ENCODE measurements at regions not wholly inside any gene's neighbourhood (a gene's known extent, or its start where the extent isn't known, plus 50 kb on each side); places are given as distances from the start of the nearest gene placed in this dataset.

- no peak for DNase-seq (ENCODE audit: low read depth)
Observed at GRCh38 chr4:116872308-116872707, 213.1 kb downstream of the TRAM1L1 start.

- DNase-seq (ENCODE audit: low read depth): no peak
Observed at GRCh38 chr4:116870686-116871085, 214.7 kb downstream of the TRAM1L1 start.

GRCh38 chr4:116866106-116866505 lies 219.3 kb downstream of the TRAM1L1 start:
- no peak for DNase-seq (ENCODE audit: low read depth)

GRCh38 chr4:116862592-116862991 lies 222.8 kb downstream of the TRAM1L1 start:
- DNase-seq (ENCODE audit: low read depth): no peak

GRCh38 chr4:116860891-116861290 lies 224.5 kb downstream of the TRAM1L1 start:
- DNase-seq (ENCODE audit: low read depth): no peak

- no peak for DNase-seq (ENCODE audit: low read depth)
Observed at GRCh38 chr4:116849620-116850019, 235.8 kb downstream of the TRAM1L1 start.

GRCh38 chr4:116847616-116848015 lies 237.8 kb downstream of the TRAM1L1 start:
- DNase-seq (ENCODE audit: low read depth): no peak

GRCh38 chr4:116839826-116840225 lies 245.6 kb downstream of the TRAM1L1 start:
- DNase-seq (ENCODE audit: low read depth): no peak

DNA sequence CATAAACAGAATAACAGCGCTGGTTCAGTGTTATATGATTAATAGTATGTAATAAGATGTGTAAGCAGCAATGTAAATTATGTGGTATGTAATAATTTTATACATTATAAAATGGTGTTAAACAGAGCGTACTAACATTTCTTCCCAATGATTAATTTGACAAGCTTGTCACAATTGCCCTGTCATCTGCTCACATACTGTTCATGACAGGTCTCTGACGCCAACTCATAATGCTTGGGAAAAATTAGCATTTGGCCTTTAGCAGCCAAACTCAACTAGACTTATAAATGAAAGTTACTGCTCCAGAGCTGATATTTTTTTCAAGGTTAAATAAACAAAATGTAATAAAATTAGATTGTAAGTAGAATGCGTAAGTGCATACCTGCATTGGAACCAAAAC lies 246.8 kb downstream of the TRAM1L1 start:
- no peak for DNase-seq (ENCODE audit: low read depth)

DNA sequence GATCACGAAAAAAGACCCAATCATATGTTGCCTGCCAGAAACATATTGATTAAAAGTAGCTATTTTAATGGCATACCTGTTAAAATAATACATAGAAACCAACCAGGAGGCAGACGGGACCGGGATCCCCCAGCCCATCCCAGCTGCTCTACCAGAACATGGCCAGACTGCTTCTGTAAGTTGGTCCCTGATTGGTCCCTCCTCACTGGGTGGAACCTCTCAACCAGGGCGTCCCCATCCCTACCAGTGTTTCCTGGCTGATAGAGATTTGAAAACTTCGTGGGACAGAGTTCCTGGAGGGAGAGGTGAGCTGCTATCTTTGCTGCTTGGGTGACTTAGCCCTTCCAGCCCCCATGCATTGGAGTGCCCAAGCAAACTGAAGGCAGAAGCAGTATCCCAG lies 256.2 kb downstream of the TRAM1L1 start:
- no peak for DNase-seq (ENCODE audit: low read depth)

DNA sequence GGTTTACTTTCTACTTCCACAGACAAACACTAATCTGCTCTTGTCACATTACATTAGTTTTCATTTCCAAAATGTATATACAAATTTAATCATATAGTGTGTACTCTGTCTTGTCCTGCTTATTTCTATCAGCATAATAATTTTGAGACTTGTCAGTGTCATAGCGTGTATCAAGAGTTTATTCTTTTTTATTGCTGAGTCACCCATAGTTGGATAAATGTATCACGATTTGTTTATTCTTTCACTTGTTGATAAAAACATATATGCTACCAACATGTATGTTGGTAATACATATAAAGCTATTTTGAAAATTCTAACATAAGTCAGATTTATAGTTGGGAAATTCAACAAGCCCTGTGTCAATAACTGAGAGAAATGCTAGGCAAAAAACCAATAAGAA lies 261.2 kb downstream of the TRAM1L1 start:
- no peak for DNase-seq (ENCODE audit: low read depth)

DNA sequence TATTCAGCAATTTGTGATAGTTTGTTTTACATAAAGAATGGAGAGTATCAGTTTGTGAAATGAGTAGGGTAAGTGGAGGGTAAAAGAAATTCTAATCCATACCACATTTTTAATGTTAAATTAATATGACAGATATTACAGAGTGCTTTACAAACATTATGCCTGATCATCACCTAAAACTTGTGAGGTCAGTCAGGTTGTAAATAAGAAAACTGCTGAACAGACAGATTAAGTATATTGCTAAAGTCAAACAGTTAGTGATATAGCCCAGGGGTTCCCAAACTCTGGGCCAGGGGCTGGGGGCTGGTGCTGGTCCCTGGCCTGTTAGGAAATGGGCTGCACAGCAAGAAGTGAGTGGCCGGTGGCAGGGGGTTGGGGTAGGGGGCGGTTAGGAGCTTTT lies 273.6 kb downstream of the TRAM1L1 start:
- no peak for DNase-seq (ENCODE audit: low read depth)

DNA sequence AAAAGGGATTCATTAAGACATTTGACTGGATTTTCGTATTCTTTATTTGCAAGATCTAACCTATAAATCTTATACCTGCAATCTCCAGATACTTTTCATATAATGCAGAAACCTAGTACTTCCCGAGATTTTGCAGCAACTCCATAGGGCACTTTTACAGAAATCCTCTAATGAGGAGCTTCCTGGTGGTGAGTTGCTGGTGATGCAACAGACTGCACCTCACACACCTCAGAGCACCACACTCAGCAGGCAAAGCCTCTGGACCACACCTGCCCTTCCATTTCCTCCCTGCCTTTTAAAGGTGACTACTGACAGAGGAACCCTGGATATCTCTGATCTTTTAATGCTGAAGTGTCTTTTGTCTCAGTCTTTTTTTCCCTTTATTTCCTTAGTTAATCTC lies 289.4 kb downstream of the TRAM1L1 start:
- DNase-seq (ENCODE audit: low read depth): no peak

- DNase-seq (ENCODE audit: low read depth): no peak
Observed at GRCh38 chr4:116788723-116789122, 296.7 kb downstream of the TRAM1L1 start.

GRCh38 chr4:116755051-116755450 lies 330.3 kb downstream of the TRAM1L1 start:
- DNase-seq (ENCODE audit: low read depth): no peak

DNA sequence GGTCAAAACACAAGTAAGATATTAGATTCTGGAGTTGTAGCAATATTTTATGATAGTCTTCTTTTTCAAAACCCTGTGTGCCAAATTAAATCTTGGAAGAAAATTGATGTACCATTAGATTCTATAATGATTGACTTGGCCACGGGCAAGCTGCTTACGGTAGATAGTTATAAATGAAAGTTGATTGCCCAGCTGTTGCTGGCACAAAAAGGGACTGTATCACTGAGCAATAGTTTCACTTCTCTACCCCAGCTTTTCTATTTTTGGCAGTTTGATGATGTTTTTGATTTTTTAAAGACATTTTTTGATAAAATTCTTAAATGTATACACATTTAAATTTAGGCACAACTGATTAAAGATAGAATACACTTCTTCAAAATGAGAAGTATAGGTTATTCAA lies 333.3 kb downstream of the TRAM1L1 start:
- DNase-seq (ENCODE audit: low read depth): no peak

GRCh38 chr4:116736756-116737155 lies 348.6 kb downstream of the TRAM1L1 start:
- DNase-seq (ENCODE audit: low read depth): no peak

DNA sequence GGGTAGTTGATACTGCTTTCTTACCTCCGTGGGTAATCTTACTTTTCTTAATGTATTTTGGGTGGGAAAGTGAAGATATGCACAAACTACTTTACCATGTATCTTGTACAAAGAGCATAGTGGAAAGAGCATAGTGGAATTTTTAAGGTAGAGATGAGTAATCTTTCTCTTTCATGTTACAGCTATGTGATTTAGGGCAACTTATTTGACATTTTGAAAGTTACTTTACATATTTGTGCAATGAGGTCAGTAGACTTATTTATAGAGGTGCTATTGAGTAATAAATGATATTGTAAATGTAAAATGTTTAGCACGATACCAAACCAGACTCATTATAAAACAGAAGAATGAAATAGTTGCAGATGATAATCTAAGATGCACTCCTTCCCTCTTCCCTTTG lies 351.2 kb downstream of the TRAM1L1 start:
- DNase-seq (ENCODE audit: low read depth): no peak

- no peak for DNase-seq (ENCODE audit: low read depth)
Observed at GRCh38 chr4:116733370-116733769, 352.0 kb downstream of the TRAM1L1 start.

DNA sequence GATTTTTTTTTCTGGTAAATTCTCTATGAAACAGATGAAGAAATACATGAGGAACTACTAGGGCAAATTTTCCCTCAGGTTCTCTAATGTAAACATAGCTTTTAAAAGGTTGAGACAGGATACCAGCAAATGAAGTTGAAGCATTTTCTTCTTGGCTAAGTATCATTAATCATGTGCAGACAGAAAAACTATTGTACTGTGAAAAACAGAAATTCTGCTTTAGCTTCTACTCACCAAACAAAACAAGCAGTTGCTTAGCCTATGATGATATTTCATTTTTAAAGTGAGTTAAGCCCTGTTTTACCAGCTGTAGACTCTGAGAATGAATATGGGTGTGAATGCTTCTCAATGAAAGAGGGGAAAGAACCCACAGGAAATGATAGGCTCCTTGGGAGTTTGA lies 358.9 kb downstream of the TRAM1L1 start:
- no peak for DNase-seq (ENCODE audit: low read depth)

DNA sequence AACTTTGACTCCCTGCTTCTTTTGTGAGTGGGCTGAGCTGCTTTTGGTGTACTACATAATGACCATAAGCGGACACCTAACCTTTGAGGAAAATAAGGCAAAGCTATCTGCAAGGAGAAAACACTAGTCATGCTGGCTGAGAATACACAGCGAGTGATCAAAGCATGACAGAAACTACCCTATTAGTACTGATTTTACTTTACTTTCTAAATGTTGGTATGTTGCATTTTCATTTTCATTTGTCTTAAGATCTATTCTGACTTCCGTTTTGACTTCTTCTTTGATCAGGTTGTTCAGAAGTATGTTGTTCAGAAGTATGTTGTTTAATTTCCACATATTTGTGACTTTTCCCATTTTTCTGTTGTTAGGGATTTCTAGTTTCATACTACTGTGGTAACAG lies 361.1 kb downstream of the TRAM1L1 start:
- DNase-seq (ENCODE audit: low read depth): no peak

DNA sequence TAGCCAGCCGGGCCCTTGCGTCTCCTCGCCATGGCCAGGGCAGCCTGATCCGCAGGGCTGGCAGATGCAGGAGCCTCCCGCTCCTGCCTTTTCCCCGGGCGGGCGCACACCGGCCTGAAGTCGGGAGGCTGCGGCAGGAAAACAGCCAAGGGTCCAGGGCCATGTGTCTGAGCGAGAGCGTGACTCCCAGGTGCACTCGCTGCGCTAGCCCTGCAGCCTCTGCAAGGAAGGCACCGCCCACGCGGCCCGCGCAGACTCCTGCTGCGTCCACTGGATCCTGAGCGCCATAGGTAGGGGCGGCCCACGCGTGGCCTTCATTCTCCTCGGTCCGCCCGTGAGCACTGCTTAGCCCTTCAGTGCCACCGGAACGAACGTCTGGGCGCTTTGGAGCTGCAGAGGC lies 379.9 kb downstream of the TRAM1L1 start:
- no peak for DNase-seq (ENCODE audit: low read depth)

DNA sequence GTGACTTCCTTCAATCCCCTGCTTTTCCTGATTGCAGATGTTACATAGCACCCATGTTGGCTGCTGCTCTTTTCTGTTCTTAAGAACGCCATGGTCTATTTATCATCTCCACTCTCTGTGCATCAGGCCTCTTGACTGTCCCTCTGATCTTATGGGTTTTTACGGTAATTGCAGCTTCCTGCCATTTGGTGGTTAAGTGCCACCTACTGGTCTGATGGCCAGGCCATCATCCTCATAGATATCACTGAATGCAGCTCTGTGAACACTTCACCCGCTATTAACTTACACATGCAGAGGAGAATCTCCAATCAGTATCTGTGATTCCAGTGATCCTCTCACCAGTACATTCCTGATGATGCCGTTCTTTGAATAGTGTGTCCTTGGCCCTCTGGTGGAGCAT lies 382.4 kb downstream of the TRAM1L1 start:
- DNase-seq (ENCODE audit: low read depth): no peak

DNA sequence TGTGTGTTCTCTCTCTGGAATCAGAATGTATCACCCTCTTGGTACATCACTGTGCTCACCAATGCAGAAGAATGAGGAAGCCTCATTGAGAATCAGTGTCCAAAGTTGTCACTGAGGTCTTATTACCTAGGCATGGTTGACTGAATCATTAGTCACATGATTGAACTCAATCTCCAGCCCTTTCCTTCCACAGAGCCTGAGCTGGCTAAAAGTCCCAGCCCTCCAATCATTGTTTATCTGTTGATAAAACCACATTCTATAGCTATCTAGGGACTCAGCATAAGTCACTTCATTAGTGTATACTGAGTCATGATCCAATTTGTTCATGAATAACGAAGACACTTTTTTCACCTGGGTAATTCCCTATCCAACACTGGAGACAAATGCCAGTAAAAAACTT lies 396.8 kb downstream of the TRAM1L1 start:
- no peak for DNase-seq (ENCODE audit: low read depth)

DNA sequence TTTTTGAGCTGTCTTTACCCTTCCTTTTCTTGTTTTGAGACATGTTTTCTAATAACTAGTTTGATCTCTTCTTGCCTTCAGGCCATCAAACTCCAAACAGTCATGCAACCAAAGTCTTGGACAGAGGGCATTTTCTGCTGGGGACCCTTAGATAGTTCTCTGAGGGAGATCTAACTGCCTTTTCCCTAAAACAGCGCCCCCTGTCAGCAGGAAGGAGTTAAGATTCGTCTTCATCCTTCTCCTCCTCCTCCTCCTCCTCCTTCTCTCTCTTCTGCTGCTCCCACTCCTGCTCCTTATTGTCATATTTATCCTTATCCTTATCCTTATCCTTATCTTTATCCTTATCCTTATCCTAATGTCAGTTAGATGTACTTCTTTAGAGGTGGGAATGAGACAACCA lies 417.2 kb downstream of the TRAM1L1 start:
- DNase-seq (ENCODE audit: low read depth): no peak

Data from GM04503 (cell line).